ENCODE measurements at regions not wholly inside any gene's neighbourhood (a gene's known extent, or its start where the extent isn't known, plus 50 kb on each side); places are given as distances from the start of the nearest gene placed in this dataset.

DNA sequence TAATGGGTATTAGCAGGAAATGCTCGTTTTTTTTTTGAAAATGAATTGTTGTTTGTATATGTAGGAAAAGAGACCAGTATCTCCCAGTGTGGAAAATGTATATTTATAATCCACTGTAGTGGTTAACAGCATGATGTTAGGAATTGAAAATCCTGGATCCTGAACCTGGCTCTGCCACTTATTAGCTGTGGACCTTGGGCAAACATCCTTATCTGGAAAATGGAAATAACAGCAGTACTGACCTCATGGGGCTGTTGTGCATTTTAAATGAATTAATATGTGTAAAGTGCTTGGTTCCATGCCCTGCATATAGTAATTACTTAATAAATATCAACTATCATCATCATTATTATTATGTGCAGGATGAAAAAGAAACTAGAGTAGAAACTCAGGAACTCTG lies 251.3 kb downstream of the CDCA7 start:
- ChIA-PET CTCF (interaction anchor here (1.5 kb wide), 1 partner anchor 10 kb away, joined by 4 read pairs; no protein-coding TSS in a partner anchor), POLR2A (no interaction called here)
- H3K4me3 ChIP-seq (ENCODE audit: low read depth, low read length), result no peak overlapping the region
- TF ChIP-seq CTCF (IDR thresholded peaks at IDR 0.05; ENCODE audit: insufficient read depth, low read length, missing control alignments), result no peak
- no peak for DNase-seq (ENCODE audit: low read depth, low spot score)

DNA sequence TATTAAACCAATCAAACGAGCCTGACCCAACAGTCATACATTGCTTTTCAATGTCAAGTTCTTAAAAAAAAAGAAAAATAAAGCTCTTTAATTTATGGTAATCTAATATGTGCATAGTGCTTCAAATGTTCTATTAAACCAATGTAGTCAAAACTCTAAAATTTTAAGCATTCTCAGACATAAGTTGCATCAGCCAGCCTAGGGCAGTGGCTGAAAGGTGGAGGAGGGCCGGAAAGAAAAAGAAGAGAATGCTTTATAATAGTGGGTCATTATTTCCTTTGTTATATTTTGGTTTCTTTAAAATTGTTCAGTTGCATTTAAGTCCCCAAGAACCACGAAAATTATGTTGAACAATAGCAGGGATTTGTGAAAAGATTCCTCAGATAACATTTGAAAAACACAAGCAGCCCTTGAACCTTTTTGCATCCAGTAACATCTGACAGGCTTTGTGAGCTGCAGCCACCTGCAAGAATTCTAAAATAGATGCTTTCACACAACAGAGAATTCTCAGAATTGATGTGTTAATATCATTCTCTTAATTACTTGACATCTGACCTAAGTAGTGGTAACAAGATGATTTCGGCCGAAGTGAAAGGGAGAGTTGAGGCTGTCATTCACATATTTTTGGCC lies 252.1 kb downstream of the CDCA7 start:
- H3K4me3 ChIP-seq (ENCODE audit: low read depth, low read length), result no peak overlapping the region
- no peak for DNase-seq (ENCODE audit: low read depth, low spot score)
- no peak for TF ChIP-seq CTCF (IDR thresholded peaks at IDR 0.05; ENCODE audit: insufficient read depth, low read length, missing control alignments)
- ChIA-PET POLR2A (no interaction called here), CTCF (interaction anchor here (1.5 kb wide), 1 partner anchor 10 kb away, joined by 4 read pairs; no protein-coding TSS in a partner anchor)

GRCh38 chr2:173607606-173608311 lies 253.1 kb downstream of the CDCA7 start:
- H3K4me3 ChIP-seq (ENCODE audit: low read depth, low read length), result no peak overlapping the region
- ChIA-PET CTCF (no interaction called here), POLR2A (no interaction called here)
- no peak for DNase-seq (ENCODE audit: low read depth, low spot score)
- TF ChIP-seq CTCF (IDR thresholded peaks at IDR 0.05; ENCODE audit: insufficient read depth, low read length, missing control alignments), result no peak

DNA sequence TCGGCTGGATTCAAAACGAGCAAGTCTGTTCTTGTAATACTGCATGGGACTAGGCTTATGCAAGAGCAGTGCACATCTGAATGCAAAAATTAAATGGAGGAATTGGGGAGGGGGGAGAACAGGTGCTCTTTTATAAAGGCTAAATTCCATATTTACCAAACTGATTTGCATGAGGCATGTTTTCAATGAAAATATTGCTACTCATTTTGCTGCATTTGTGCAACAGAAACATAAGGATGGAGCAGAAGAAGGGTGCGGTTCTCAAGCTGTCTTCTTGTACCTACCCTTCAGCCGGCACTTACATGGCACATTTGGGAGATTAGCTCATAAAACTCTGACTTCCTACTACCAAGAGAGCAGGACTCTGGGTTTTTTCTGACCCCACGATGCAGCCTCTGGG lies 256.4 kb downstream of the CDCA7 start:
- no peak for DNase-seq (ENCODE audit: low read depth, low spot score)
- no peak overlapping the region for H3K4me3 ChIP-seq (ENCODE audit: low read depth, low read length)
- POLR2A ChIA-PET, result no interaction called here
- CTCF ChIA-PET, result no interaction called here
- no peak for TF ChIP-seq CTCF (IDR thresholded peaks at IDR 0.05; ENCODE audit: insufficient read depth, low read length, missing control alignments)

DNA sequence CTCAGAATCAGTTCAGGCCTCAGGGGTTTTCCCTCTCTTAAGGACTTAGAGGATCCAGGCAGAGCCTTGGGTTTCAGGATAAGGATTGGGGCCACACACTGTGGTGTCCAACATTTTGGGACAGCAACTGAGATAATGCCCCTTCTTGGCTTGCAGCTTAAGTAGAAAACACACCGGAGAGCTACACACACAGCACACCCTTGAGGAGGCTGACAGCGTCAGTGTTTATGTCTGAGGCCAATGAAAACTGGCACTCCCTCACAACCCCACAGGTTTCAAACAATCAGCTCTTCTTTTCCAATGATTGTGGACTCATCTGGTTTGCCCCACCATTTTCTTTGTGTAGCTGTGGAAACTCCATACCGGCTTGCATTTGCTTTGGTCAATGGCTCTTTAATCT lies 257.7 kb downstream of the CDCA7 start:
- DNase-seq (ENCODE audit: low read depth, low spot score), result no peak
- H3K4me3 ChIP-seq (ENCODE audit: low read depth, low read length), result no peak overlapping the region
- no peak for TF ChIP-seq CTCF (IDR thresholded peaks at IDR 0.05; ENCODE audit: insufficient read depth, low read length, missing control alignments)
- POLR2A ChIA-PET, result no interaction called here
- CTCF ChIA-PET, result no interaction called here

- ChIA-PET POLR2A (no interaction called here), CTCF (no interaction called here)
- no peak overlapping the region for H3K4me3 ChIP-seq (ENCODE audit: low read depth, low read length)
- no peak for DNase-seq (ENCODE audit: low read depth, low spot score)
- TF ChIP-seq CTCF (IDR thresholded peaks at IDR 0.05; ENCODE audit: insufficient read depth, low read length, missing control alignments), result no peak
These were observed 258.7 kb downstream of the CDCA7 start for GRCh38 chr2:173613386-173613785.

Measured in AG04449 (cell line).